ENCODE measurements at regions not wholly inside any gene's neighbourhood (a gene's known extent, or its start where the extent isn't known, plus 50 kb on each side); places are given as distances from the start of the nearest gene placed in this dataset.

DNA sequence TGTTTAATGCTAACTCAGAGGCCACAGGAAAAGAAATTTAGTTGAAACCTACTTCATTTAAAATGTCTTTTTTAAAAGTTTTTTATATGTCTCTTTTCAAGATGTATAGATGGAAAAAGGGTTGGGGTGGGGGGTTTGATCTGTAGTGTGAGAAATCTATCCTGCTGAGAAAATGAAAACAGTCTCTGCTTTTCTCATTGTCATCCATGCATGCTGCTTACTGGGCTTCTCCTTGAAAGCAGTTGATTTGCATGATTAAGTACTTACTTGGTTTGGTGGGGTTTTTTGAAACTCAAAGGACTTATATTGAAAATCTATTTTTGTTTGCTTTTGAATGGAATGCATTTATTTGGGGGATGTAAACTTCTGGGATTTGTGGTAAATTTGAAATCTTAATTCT, 313.6 kb upstream of the DKK2 start:
- TF ChIP-seq, protein P1, sequence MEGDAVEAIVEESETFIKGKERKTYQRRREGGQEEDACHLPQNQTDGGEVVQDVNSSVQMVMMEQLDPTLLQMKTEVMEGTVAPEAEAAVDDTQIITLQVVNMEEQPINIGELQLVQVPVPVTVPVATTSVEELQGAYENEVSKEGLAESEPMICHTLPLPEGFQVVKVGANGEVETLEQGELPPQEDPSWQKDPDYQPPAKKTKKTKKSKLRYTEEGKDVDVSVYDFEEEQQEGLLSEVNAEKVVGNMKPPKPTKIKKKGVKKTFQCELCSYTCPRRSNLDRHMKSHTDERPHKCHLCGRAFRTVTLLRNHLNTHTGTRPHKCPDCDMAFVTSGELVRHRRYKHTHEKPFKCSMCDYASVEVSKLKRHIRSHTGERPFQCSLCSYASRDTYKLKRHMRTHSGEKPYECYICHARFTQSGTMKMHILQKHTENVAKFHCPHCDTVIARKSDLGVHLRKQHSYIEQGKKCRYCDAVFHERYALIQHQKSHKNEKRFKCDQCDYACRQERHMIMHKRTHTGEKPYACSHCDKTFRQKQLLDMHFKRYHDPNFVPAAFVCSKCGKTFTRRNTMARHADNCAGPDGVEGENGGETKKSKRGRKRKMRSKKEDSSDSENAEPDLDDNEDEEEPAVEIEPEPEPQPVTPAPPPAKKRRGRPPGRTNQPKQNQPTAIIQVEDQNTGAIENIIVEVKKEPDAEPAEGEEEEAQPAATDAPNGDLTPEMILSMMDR (conservative IDR thresholded peaks at IDR 0.05) = no peak
- no peak for TF ChIP-seq EZH2 (IDR thresholded peaks at IDR 0.05; ENCODE audit: low read depth)
- ChIA-PET POLR2A (ENCODE audit: unreplicated experiment) (no interaction called here), CTCF (no interaction called here)
- DNase-seq = no peak
- Histone ChIP-seq H3K4me3 (no peak overlapping the region), H3K4me2 (no peak overlapping the region), H3F3A (ENCODE audit: insufficient read depth, low read depth) (no peaks in the 10 kb centered on the region), H2AFZ (no peak overlapping the region), H4K20me1 (ENCODE audit: insufficient read depth) (no peaks in the 10 kb centered on the region), H3K9me2 (ENCODE audit: insufficient read depth) (no peaks in the 10 kb centered on the region; the same call in 1 of the 2 replicates), H3K27me3 (ENCODE audit: insufficient read depth, low read depth) (no peaks in the 10 kb centered on the region), H3K4me1 (replicated peaks; ENCODE audit: insufficient read depth) (no peaks in the 10 kb centered on the region), H3K9me3 (ENCODE audit: insufficient read depth, low read depth) (no peaks in the 10 kb centered on the region), H3K36me3 (ENCODE audit: low read depth) (no peaks in the 10 kb centered on the region), H3K79me2 (ENCODE audit: low read depth) (no peaks in the 10 kb centered on the region), H3K27ac (no peak overlapping the region)
- intact Hi-C loops (cut with micrococcal nuclease; ENCODE audit: unreplicated experiment) = no loop called here
- no TSS peak for BruUV-seq (replicated peaks)

- Histone ChIP-seq H2AFZ (no peak overlapping the region), H3K9me2 (ENCODE audit: insufficient read depth) (no peaks in the 10 kb centered on the region; the same call in 1 of the 2 replicates), H4K20me1 (ENCODE audit: insufficient read depth) (no peaks in the 10 kb centered on the region), H3K36me3 (ENCODE audit: low read depth) (no peaks in the 10 kb centered on the region), H3K27ac (no peak overlapping the region), H3K4me3 (no peak overlapping the region), H3K9me3 (ENCODE audit: insufficient read depth, low read depth) (no peaks in the 10 kb centered on the region), H3K79me2 (ENCODE audit: low read depth) (no peaks in the 10 kb centered on the region), H3K4me2 (no peak overlapping the region), H3F3A (ENCODE audit: insufficient read depth, low read depth) (no peaks in the 10 kb centered on the region), H3K4me1 (replicated peaks; ENCODE audit: insufficient read depth) (no peaks in the 10 kb centered on the region), H3K27me3 (ENCODE audit: insufficient read depth, low read depth) (no peaks in the 10 kb centered on the region)
- no peak for TF ChIP-seq EZH2 (IDR thresholded peaks at IDR 0.05; ENCODE audit: low read depth)
- TF ChIP-seq, protein P1 (conservative IDR thresholded peaks at IDR 0.05) = no peak
- POLR2A ChIA-PET (ENCODE audit: unreplicated experiment) = no interaction called here
- no peak for DNase-seq
- BruUV-seq (replicated peaks) = no TSS peak
- CTCF ChIA-PET = no interaction called here
- intact Hi-C loops (cut with micrococcal nuclease; ENCODE audit: unreplicated experiment) = no loop called here
These were observed 313.2 kb upstream of the DKK2 start for GRCh38 chr4:107349266-107349665.

GRCh38 chr4:107348188-107349050, 312.3 kb upstream of the DKK2 start:
- CTCF ChIA-PET = no interaction called here

More at GRCh38 chr4:107348188-107349050, 312.3 kb upstream of the DKK2 start:
- H2AFZ ChIP-seq = no peak overlapping the region
- no peak for DNase-seq
- H3K27me3 ChIP-seq (ENCODE audit: insufficient read depth, low read depth) = no peaks in the 10 kb centered on the region
- H3K4me3 ChIP-seq = no peak overlapping the region
- H3K79me2 ChIP-seq (ENCODE audit: low read depth) = no peaks in the 10 kb centered on the region
- POLR2A ChIA-PET (ENCODE audit: unreplicated experiment) = no interaction called here
- H3K36me3 ChIP-seq (ENCODE audit: low read depth) = no peaks in the 10 kb centered on the region
- H3F3A ChIP-seq (ENCODE audit: insufficient read depth, low read depth) = no peaks in the 10 kb centered on the region
- no peak overlapping the region for H3K4me2 ChIP-seq
- intact Hi-C loops (cut with micrococcal nuclease; ENCODE audit: unreplicated experiment) = no loop called here
- no peaks in the 10 kb centered on the region for H4K20me1 ChIP-seq (ENCODE audit: insufficient read depth)
- H3K27ac ChIP-seq = no peak overlapping the region
- H3K4me1 ChIP-seq (replicated peaks; ENCODE audit: insufficient read depth) = no peaks in the 10 kb centered on the region
- no peaks in the 10 kb centered on the region; the same call in 1 of the 2 replicates for H3K9me2 ChIP-seq (ENCODE audit: insufficient read depth)
- no peaks in the 10 kb centered on the region for H3K9me3 ChIP-seq (ENCODE audit: insufficient read depth, low read depth)
- TF ChIP-seq, protein P1 (conservative IDR thresholded peaks at IDR 0.05) = no peak
- no peak for TF ChIP-seq EZH2 (IDR thresholded peaks at IDR 0.05; ENCODE audit: low read depth)
- BruUV-seq (replicated peaks) = no TSS peak
